Activated CD8-positive, alpha-beta memory T cell treated with anti-CD3 and anti-CD28 coated beads for 36 hours (primary cell): ENCODE measurements at regions not wholly inside any gene's neighbourhood (a gene's known extent, or its start where the extent isn't known, plus 50 kb on each side); places are given as distances from the start of the nearest gene placed in this dataset.

Experiments used
- CTCF ChIA-PET: fragments of 350-600 bp; sonication (Branson Sonifier 250); formaldehyde crosslinking; loops from one replicate; lab custom pipeline; 2021; ENCODE audit warnings: antibody characterized with exemption; lab: Charles Lee
- POLR2A ChIA-PET: fragments of 350-600 bp; sonication (Branson Sonifier 250); formaldehyde crosslinking; loops from one replicate; lab custom pipeline; 2021; ENCODE audit warnings: antibody characterized with exemption; lab: Charles Lee

DNA sequence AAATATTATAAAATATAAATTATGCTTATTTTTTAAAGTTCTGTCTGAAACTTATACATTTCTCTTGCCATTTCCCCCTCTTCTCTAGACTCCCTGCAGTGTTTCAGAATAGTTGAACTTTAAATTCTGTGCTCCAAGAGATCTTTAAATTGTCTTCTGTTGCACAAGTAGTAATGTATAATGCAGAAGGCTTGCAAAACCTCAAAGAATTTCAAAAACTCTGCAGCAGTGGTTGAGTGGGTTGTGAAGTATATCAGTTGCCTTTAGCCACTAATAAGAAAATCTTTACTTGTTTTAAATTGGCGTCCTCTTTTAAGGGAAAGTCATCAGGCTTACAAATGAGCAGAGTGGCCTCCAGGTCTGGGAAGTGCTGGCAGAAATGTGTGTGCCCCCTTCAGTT lies 1153.3 kb upstream of the PABPC4L start:
- CTCF ChIA-PET, result no interaction called here
- POLR2A ChIA-PET, result no interaction called here

DNA sequence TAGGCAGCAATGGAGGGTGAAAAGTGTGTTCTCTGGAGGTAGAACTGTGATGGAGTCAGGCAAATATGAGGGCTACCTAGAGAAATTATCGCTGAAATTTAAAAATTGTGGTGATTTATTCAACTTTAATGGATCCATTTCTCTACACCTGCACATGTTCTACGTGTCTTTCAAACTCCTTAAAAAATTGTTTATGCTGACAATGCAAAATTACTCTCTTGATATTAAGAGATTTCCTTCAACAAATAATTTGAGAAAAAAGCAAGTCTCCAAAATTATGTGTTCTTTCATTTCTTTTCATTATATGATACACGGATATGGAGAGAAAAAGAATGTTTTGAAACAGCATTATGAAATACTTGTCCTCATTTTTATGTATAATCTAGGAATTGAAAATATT lies 1151.4 kb upstream of the PABPC4L start:
- POLR2A ChIA-PET, result no interaction called here
- CTCF ChIA-PET, result no interaction called here

DNA sequence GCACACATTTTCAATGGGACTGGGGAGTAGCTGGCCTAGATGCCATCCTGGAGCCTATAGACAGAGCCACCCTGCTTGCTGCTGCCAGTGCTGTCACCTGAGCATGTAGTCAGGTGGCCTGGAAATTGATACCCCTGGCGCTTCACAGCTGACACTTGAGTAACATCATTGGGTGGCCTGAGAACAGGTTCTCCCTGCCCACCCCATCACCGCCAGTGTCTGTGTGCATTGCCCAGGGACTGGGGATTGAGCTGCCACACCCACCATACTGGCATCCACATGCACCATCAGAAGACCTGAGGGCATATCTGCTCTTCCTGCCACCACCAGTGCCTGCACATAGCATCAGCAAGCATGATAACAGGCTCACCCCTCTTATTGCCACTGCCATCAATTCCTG lies 1142.9 kb upstream of the PABPC4L start:
- POLR2A ChIA-PET, result no interaction called here
- CTCF ChIA-PET, result no interaction called here

DNA sequence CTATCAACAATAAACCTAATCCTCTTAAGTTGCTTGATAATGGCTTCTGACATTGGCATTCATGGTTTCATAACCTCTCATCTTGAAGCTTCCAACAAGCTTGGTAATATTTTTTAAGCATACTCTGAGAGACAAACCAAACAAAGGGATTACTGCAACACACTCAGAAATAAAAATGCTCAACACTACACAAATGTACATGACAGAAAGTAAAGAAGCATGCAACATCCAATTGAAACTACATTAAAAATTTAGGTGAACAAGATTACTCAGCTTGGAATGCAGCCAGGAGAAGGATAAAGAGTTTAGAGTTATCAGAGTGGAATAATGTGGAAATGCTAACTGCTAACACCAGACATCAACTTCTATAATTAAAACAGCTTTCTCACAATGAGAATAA lies 1136.6 kb upstream of the PABPC4L start:
- CTCF ChIA-PET, result no interaction called here
- POLR2A ChIA-PET, result no interaction called here

DNA sequence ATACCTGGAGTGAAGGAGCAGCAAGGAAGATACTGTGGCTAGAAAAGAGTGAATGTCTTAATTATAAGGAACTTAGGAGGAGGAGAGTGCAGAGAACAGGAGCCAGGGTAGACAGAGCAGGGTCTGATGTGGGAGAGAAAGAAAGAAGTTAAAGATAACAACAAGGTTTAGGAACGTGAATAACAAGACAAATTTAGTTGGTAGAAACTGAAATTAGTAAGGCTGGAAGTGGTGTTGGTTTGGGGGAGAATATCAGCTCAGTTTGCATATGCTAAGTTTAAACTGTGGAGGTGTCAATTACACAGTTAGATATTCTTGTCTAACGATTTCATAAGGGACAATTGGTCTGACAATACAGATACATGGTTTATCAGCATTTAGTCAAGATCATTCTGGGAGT lies 1123.7 kb upstream of the PABPC4L start:
- ChIA-PET POLR2A (no interaction called here), CTCF (no interaction called here)

DNA sequence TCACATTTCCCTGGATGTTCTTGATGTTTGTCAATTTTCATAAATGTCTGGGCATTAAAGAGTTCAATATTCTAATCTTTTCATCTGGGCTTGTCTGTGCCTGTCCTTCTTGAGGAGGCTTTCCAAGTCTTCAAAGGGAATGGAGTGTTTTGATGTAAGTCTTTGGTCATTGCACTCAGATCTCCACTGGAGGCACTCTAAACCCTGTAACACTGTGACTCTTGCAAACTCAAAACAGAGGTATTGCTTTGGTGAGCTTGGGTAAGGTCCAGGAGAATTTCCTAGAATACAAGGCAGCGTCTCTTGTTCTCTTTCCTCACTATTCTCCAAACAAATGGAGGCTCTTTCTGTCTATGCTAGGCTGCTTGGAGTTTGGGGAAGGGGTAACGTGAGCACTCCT lies 1118.1 kb upstream of the PABPC4L start:
- ChIA-PET POLR2A (no interaction called here), CTCF (no interaction called here)

DNA sequence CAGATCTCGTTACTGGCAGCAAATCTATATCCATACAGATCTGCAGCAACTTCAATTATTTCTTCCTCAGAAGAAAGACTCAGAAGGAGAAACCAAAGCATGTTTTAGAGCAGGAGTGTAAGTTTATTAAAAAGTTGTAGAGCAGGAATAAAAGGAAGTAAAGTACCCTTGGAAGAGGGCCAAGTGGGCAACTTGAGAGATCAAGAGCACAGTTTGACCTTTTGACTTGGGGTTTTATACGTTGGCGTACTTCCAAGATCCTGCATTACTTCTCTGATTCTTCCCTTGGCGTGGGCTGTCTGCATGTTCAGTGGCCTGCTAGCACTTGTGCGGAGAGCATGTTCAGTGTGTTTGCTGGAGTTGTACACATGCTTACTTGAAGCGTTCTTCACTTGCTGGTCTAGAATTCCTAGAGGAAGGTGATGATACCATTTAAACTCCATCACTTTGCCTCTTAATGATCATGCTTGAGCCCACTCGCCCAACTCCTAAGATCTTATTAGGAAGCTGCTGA lies 1114.7 kb upstream of the PABPC4L start:
- POLR2A ChIA-PET, result no interaction called here
- CTCF ChIA-PET, result no interaction called here

DNA sequence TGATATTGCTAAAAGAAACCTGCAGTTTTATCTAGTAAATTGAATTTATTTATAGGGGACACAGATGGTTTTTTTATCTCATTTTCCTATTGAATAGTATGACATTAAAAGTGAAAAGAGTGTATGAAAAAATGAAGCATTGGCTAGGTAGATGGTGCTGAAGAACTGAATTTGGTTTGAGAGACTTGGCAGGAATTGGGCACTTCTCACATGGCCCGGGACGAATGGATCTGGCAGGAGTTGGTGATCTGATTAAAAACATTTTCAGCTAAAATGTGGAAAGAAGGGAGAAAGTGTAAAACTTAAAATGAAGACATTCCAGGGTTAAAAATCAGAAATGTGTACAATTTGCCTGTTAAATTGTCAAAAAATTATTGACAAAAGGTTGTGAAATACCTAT lies 1088.5 kb upstream of the PABPC4L start:
- ChIA-PET POLR2A (no interaction called here), CTCF (no interaction called here)

DNA sequence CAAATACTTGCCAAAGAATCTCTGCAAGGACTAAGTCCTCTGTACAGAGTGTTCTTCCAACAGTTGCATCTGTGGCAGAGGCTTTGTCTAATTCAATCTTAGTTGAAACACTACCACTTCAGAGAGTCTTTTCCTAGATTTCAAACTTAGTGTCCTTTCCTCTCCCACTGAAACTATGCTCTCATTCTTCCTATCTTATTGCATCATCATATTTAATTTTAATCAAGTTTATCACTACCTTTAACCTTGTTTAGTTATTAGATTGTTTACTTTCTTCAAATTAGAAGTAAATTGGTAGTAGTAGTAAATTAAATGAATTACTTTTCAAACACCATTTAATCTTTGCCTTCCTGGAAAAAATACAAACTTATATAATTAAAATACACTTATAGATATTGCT lies 1082.3 kb upstream of the PABPC4L start:
- CTCF ChIA-PET, result no interaction called here

DNA sequence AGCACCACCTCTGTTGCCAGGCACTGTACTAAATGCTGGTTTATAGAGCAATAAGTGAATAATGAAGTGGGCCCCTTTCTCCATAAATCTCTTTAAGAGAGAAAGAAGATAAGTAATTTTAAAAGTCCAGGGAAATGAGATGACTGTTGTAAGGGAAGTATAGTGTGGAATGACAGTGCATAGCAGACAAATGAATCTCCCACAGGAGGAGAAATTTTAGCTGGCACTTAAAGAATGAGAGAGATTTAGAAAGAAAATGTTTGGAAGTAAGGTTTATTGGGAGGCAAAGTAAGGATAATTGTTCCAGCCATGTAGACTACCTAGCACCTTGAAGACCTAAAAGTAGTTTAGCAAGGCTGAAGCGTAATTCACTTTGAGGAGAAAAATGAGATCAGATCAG lies 1081.1 kb upstream of the PABPC4L start:
- ChIA-PET POLR2A (no interaction called here), CTCF (no interaction called here)

More for the DNA sequence above, 1082.3 kb upstream of the PABPC4L start:
- POLR2A ChIA-PET, result no interaction called here

DNA sequence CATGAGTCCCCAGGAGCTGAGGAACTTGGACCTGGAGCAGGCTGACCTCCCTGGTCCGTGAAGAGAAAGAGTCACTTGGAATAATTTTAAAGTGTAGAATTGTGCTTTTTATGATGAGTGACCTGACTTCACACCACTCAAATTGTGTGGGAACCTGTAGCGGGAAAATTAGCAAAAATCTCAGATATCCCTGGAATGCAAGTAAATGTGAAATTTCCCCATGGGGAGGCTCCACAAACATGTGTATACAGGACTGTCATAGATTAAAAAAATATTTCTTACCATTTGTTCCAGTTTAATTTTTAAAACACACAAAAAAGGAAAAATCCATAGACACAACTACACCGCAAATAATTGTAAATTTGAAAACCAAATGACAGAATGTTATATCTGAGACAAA lies 1079.6 kb upstream of the PABPC4L start:
- POLR2A ChIA-PET, result no interaction called here
- CTCF ChIA-PET, result no interaction called here

DNA sequence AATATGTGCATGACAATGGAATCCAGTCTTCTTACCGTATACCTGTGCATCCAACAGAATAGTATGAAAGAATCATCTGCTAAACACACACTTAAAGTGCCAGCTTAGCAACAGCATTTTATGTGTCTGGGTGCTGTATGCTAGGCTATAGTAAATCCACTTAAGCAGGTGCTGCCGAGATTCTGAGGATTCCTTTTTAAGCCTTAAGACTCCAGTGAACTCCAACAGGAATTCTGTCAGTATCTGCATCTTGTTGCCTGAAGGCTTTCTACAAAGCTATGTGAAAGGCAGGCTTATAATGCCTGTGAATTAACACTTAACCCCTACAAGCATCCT lies 1076.4 kb upstream of the PABPC4L start:
- ChIA-PET CTCF (no interaction called here), POLR2A (no interaction called here)

DNA sequence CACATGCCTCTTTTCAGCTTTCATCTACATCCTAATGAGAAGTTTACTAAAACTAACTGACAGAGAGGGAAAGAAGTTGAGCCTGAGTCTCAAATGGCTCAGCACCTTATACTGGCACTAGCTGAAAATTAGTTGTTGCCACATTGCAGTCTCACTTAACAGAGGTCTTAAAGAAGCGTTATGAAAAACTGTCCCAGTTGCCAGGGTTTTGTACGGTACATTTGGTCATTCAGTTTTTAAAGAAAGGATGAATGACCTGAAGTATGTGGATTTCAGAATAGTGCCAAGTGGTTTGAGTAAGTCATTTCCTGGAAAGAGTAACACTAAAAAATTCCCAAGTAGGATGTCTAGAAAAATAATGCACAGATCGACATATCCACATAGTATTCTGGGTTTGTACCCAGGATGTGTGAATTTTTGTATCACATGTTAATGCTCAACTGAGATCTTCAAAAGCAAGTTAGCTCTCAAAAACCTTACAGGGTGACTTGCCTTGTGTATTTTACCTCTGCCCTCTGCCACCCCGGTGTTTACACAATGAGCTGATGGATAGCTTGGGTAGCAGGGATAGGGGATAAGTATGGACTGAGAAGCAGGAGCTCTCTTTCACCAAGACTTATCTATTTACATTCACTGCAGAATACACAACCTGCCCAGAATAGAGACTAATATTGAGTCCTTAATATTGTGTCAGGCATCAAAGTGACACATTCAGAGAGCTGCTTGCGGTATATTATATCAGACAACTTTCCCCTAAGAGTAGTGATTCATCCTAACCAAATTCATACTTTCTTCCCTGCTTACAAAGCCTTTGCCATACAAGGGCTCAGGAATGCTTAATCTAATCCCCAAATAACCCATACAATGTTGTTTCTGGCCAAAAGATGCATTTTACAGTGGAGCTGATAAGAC lies 1075.7 kb upstream of the PABPC4L start:
- CTCF ChIA-PET, result no interaction called here

DNA sequence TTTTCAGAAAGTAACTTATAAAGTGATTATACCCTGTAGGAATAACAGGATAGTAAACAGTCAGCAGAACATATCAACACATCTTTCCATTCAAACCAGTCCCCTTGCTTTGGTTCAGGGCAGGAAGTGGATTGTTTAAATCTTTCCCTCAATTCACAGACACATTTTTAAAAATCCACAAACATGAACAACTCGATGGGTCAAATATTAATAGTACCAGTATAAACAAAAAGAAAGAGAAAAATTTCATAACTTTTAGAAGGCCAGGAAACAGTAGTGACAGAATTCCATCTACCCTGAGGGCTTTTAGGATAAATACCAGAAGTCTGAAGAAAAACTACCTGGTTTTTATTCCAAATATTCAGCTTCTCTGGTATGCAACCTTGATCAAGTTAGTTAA lies 1072.8 kb upstream of the PABPC4L start:
- CTCF ChIA-PET, result no interaction called here
- POLR2A ChIA-PET, result no interaction called here

More for the DNA sequence above, 1075.7 kb upstream of the PABPC4L start:
- POLR2A ChIA-PET, result no interaction called here

DNA sequence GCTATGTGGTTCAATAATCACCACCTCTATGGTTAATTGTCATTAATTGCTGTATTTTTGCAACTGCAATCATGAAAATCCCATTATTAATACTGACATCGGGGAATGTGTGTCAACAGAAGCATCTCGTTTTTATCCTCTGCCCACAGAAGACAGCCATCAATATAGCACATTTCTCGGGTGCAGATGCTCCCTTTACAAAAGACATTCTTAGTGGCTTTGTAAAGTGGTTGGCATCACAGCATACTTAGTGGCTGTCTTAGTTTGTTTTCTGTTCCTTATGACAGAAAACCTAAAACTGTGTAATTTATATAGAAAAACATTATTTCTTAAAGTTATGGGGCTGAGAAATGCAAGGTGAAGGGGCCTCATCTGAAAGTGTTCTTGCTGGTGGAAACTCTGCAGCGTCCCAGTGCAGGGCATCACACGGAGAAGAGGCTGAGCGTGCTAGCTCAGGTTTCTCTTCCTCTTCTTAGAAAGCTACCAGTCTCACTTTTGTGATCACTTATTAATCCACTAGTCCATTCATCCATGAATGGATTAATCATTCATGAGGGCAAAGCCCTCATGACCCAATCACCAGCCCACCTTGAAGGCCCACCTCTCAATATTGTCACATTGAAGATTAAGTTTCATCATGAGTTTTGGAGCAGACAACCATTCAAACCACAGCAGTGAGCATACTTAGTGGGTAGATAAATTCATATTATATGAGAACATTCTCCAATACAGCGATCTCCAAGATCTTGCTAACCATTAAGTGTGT lies 1067.7 kb upstream of the PABPC4L start:
- ChIA-PET CTCF (no interaction called here), POLR2A (no interaction called here)

DNA sequence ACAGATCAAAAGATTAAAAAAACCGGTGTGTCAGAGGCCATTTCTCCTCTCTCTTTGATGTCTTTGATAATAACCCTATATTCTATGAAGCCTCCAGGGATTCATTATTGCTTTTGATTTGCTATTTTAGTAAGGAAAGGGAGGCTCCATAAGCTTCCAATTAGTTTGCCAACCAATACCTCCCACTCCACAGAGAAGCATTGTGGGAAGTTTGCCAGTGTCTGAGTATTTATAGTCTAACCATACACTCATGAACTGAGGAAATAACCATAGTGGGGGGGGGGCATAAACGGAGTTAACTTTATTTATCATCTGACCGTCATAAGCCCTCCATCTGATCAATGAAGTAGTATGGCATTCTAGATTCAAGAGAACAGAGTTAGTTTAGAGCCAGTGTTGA lies 1066.8 kb upstream of the PABPC4L start:
- POLR2A ChIA-PET, result no interaction called here
- CTCF ChIA-PET, result no interaction called here

DNA sequence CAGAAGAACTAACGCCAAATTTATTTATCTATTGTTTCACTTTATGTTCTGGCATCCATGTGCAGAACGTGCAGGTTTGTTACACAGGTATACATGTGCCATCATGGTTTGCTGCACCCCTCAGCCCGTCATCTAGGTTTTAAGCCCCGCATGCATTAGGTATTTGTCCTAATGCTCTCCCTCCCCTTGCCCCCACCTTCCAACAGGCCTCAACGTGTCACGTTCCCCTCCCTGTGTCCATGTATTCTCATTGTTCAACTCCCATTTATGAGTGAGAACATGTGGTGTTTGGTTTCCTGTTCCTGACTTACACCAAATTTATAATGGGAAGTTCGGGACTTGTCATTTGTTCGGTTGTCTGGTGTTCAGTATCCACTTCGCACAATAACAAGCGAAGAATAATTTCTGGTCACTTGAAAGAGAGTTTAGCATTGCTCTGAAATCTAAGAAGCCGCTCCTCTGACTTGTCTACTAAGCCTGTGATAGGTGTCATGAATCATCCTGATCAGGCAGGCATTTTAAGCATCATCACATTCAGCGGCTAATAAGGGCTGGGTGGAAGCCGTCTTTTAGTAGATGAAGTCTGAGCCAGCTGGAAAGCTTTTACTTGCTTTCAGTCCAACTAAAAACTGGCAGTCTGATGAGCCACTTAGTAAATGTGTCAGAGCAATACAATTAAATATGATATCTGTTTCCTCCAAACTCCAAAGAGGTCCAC lies 1065.7 kb upstream of the PABPC4L start:
- ChIA-PET POLR2A (no interaction called here), CTCF (no interaction called here)

DNA sequence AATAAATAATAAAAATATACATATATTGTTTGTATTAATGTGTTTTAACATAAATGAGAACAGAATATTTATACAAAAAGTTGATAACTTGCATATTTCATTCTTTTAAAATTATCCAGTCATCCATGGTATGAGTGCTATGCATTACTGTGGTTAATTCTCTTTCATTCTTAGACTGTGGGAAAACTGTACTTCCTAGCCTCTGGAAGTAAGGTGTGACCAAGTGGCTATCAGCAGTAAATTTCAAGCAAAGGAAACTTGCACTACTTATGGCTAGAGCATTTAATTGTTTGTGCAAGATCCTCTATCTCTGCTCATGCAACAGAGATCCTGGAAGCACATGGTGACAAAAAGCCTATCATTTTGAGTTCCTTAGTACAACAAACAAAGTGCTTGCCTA lies 1054.5 kb upstream of the PABPC4L start:
- CTCF ChIA-PET, result no interaction called here
- POLR2A ChIA-PET, result no interaction called here

DNA sequence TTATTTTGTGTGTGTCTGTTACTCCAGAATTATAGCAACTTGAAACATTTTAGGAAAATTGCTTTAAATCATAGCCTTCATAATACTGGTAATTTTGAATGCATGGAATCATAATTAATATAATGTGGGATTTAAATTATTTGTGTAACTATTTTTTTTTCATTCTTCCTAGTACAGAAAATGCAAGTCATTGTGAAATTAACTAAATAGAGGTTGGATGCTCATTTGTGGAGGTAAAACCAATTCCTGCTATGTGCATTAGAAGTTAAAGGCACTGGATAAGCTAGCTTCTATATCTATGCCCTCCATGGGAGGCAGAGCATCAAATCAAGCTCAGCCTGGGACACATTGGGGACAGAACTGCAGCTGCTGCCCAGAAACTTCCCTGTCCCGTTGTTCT lies 1048.5 kb upstream of the PABPC4L start:
- CTCF ChIA-PET, result no interaction called here
- POLR2A ChIA-PET, result no interaction called here

DNA sequence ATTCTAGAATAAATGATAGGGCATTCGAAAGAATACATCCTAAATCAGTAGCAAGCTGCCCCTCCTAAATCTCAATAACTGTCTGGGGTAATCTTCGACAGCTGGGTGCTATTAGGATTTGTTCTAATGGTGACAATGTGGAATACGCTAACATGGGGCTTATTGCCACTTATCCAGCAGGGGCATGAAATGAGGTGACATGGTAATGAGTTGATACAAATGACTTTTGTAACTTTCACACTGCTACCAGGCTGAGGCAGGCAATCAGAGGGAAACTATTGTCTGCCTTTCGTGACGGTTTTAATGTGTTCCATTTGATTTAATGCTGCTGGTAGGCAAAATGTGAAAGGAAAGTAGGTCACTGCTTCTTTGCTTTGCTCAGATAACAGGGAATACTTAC lies 1047.4 kb upstream of the PABPC4L start:
- POLR2A ChIA-PET, result no interaction called here
- CTCF ChIA-PET, result no interaction called here
